NCI-H1092 treated with DMSO at 0.1 percent for 48 hours (cell line): ENCODE measurements at regions not wholly inside any gene's neighbourhood (a gene's known extent, or its start where the extent isn't known, plus 50 kb on each side); places are given as distances from the start of the nearest gene placed in this dataset.

Experiments
- DNase-seq: peaks from one replicate; lab custom pipeline; 2025; lab: John Stamatoyannopoulos, UW

GRCh38 chr13:106041445-106041844 lies 494.0 kb downstream of the EFNB2 start:
- no peak for DNase-seq

GRCh38 chr13:106038752-106039151 lies 496.7 kb downstream of the EFNB2 start:
- no peak for DNase-seq

GRCh38 chr13:106036870-106037269 lies 498.6 kb downstream of the EFNB2 start:
- DNase-seq = no peak

GRCh38 chr13:106034201-106034600 lies 501.3 kb downstream of the EFNB2 start:
- no peak for DNase-seq

GRCh38 chr13:106033659-106034058 lies 501.8 kb downstream of the EFNB2 start:
- no peak for DNase-seq

- no peak for DNase-seq
Measured at GRCh38 chr13:106032441-106032840, 503.0 kb downstream of the EFNB2 start.

- no peak for DNase-seq
Measured at GRCh38 chr13:106029676-106030290, 505.7 kb downstream of the EFNB2 start.

- no peak for DNase-seq
Measured at GRCh38 chr13:106028911-106029310, 506.6 kb downstream of the EFNB2 start.

GRCh38 chr13:106011600-106011999 lies 523.9 kb downstream of the EFNB2 start:
- DNase-seq = no peak

GRCh38 chr13:106010836-106011235 lies 524.6 kb downstream of the EFNB2 start:
- DNase-seq = no peak

- no peak for DNase-seq
Measured at GRCh38 chr13:106008540-106008939, 526.9 kb downstream of the EFNB2 start.

- DNase-seq = no peak
Measured at GRCh38 chr13:106007156-106007555, 528.3 kb downstream of the EFNB2 start.

GRCh38 chr13:106003651-106004050 lies 531.8 kb downstream of the EFNB2 start:
- DNase-seq = no peak

- no peak for DNase-seq
Measured at GRCh38 chr13:106001443-106001842, 534.0 kb downstream of the EFNB2 start.

- no peak for DNase-seq
Measured at GRCh38 chr13:105997581-105998550, 537.6 kb downstream of the EFNB2 start.

- DNase-seq = no peak
Measured at GRCh38 chr13:105996391-105997025, 539.0 kb downstream of the EFNB2 start.

- DNase-seq = no peak
Measured at GRCh38 chr13:105994340-105994739, 541.1 kb downstream of the EFNB2 start.

GRCh38 chr13:105991622-105992277 lies 543.7 kb downstream of the EFNB2 start:
- DNase-seq = no peak

- DNase-seq = no peak
Measured at GRCh38 chr13:105991131-105991530, 544.3 kb downstream of the EFNB2 start.

- DNase-seq = no peak
Measured at GRCh38 chr13:105990256-105990958, 545.1 kb downstream of the EFNB2 start.

- DNase-seq = no peak
Measured at GRCh38 chr13:105984646-105985045, 550.8 kb downstream of the EFNB2 start.

GRCh38 chr13:105984236-105984635 lies 551.2 kb downstream of the EFNB2 start:
- DNase-seq = no peak
